Islet precursor cell (in vitro differentiated cells): ENCODE measurements at regions not wholly inside any gene's neighbourhood (a gene's known extent, or its start where the extent isn't known, plus 50 kb on each side); places are given as distances from the start of the nearest gene placed in this dataset.

Experiments
- DNase-seq: peaks from one replicate; pipeline ENCODE4 v3.0.0-alpha.2; 2018

- DNase-seq, result no peak
These were observed 560.5 kb downstream of the MID1IP1 start for GRCh38 chrX:39361736-39362135.

- DNase-seq, result no peak
These were observed 566.2 kb downstream of the MID1IP1 start for GRCh38 chrX:39367416-39367815.

- DNase-seq, result no peak
These were observed 570.9 kb downstream of the MID1IP1 start for GRCh38 chrX:39372115-39372514.

- DNase-seq, result no peak
These were observed 575.9 kb downstream of the MID1IP1 start for GRCh38 chrX:39377157-39377556.

- DNase-seq, result no peak
These were observed 576.5 kb downstream of the MID1IP1 start for GRCh38 chrX:39377773-39378172.

- no peak for DNase-seq
These were observed 580.2 kb downstream of the MID1IP1 start for GRCh38 chrX:39381422-39381821.

GRCh38 chrX:39384996-39385395, 583.7 kb downstream of the MID1IP1 start:
- DNase-seq, result no peak

GRCh38 chrX:39388730-39389129, 587.5 kb downstream of the MID1IP1 start:
- no peak for DNase-seq

- no peak for DNase-seq
These were observed 595.2 kb downstream of the MID1IP1 start for GRCh38 chrX:39396358-39396995.

- DNase-seq, result no peak
These were observed 596.4 kb downstream of the MID1IP1 start for GRCh38 chrX:39397561-39398199.

- no peak for DNase-seq
These were observed 597.1 kb downstream of the MID1IP1 start for GRCh38 chrX:39398215-39398962.

GRCh38 chrX:39398963-39399261, 597.7 kb downstream of the MID1IP1 start:
- DNase-seq, result no peak

- no peak for DNase-seq
These were observed 598.1 kb downstream of the MID1IP1 start for GRCh38 chrX:39399387-39399786.

- no peak for DNase-seq
These were observed 600.3 kb downstream of the MID1IP1 start for GRCh38 chrX:39401483-39402110.

GRCh38 chrX:39402158-39402557, 600.9 kb downstream of the MID1IP1 start:
- no peak for DNase-seq

GRCh38 chrX:39406799-39407198, 605.5 kb downstream of the MID1IP1 start:
- no peak for DNase-seq

- DNase-seq, result no peak
These were observed 608.1 kb downstream of the MID1IP1 start for GRCh38 chrX:39409246-39409917.

- DNase-seq, result no peak
These were observed 613.1 kb downstream of the MID1IP1 start for GRCh38 chrX:39414290-39414854.

- DNase-seq, result no peak
These were observed 615.4 kb downstream of the MID1IP1 start for GRCh38 chrX:39416547-39417260.

- DNase-seq, result no peak
These were observed 617.0 kb downstream of the MID1IP1 start for GRCh38 chrX:39418254-39418704.

- peak; percentile 34 for DNase-seq
These were observed 617.7 kb downstream of the MID1IP1 start for GRCh38 chrX:39418731-39419638.
